GM12878 (cell line): ENCODE measurements at regions not wholly inside any gene's neighbourhood (a gene's known extent, or its start where the extent isn't known, plus 50 kb on each side); places are given as distances from the start of the nearest gene placed in this dataset.

Experiments
- ATAC-seq: fragments of 200-7000 bp; cut with Tn5 transposase; 3 replicates; pipeline ENCODE4 v1.9.1; 2020; ENCODE audit warnings: mild to moderate bottlenecking, moderate library complexity
- BruUV-seq: library from RNA; stranded (reverse); fragments of 400-500 nt; replicated peaks from 2 replicates; lab custom pipeline; 2021; lab: Mats Ljungman, UMichigan
- CTCF ChIA-PET: fragments of 300-600 bp; sonication (Branson Sonifier 250); formaldehyde crosslinking; extraction: SDS; loops from one replicate; lab custom pipeline; 2021; ENCODE audit warnings: inconsistent platforms; lab: Yijun Ruan, JAX
- POLR2A ChIA-PET: fragments of 350-600 bp; formaldehyde crosslinking; extraction: SDS; loops from one replicate; lab custom pipeline; 2021; ENCODE audit warnings: inconsistent platforms; lab: Charles Lee
- RAD21 ChIA-PET: fragments of 300-600 bp; sonication (Branson Sonifier 250); formaldehyde crosslinking; loops from one replicate; lab custom pipeline; 2023; ENCODE audit warnings: antibody characterized with exemption; ENCODE audit not compliant: unreplicated experiment; lab: Charles Lee
- SMC1A ChIA-PET: fragments of 300-600 bp; sonication (Branson Sonifier 250); formaldehyde crosslinking; loops from one replicate; lab custom pipeline; 2023; ENCODE audit not compliant: unreplicated experiment, uncharacterized antibody; lab: Charles Lee
- DNase-seq: peaks from one replicate; pipeline ENCODE4 v3.0.0-alpha.2; 2011; ENCODE audit warnings: low read depth, low spot score
- FAIRE-seq: peaks from 3 replicates; lab custom pipeline; 2011; peaks lifted over from hg19 to GRCh38; lab: Jason Lieb, UNC
- H2AFZ ChIP-seq: 2 replicates; pipeline ENCODE4 v1.6.0; 2011; ENCODE audit warnings: low read depth, low read length, control low read depth; ENCODE audit not compliant: control insufficient read depth
- H3K27ac ChIP-seq: 2 replicates; pipeline ENCODE4 v1.5.1; 2011; ENCODE audit warnings: control low read depth; ENCODE audit not compliant: control insufficient read depth, insufficient read depth
- H3K27me3 ChIP-seq, 2 experiments: replicated peaks in 1 of 2; 2 replicates each; pipeline versions ENCODE4 v1.6.0 to v1.6.1; 2011; ENCODE audit warnings: low read length in 1 of 2; ENCODE audit not compliant: control insufficient read depth in 2 of 2, insufficient read depth in 2 of 2
- H3K36me3 ChIP-seq, 2 experiments: 2 replicates each; pipeline ENCODE4 v1.5.1; 2011; ENCODE audit warnings: low read length in 1 of 2; ENCODE audit not compliant: control insufficient read depth in 2 of 2, insufficient read depth in 2 of 2
- H3K4me1 ChIP-seq: 2 replicates; pipeline ENCODE4 v1.6.1; 2011; ENCODE audit warnings: mild to moderate bottlenecking, low read length, moderate library complexity, mixed read lengths; ENCODE audit not compliant: control insufficient read depth, insufficient read depth
- H3K4me2 ChIP-seq: 2 replicates; pipeline ENCODE4 v1.6.0; 2011; ENCODE audit warnings: control low read depth; ENCODE audit not compliant: control insufficient read depth, insufficient read depth
- H3K4me3 ChIP-seq: fragments of 200-600 bp; sonication (generic); 2 replicates; pipeline ENCODE4 v1.5.1; 2016
- H3K79me2 ChIP-seq: 2 replicates; pipeline ENCODE4 v1.6.0; 2011; ENCODE audit warnings: low read length; ENCODE audit not compliant: control insufficient read depth, insufficient read depth
- H3K9ac ChIP-seq: 2 replicates; pipeline ENCODE4 v1.8.0; 2011; ENCODE audit warnings: low read length, control low read depth, mixed read lengths; ENCODE audit not compliant: control insufficient read depth, insufficient read depth
- H3K9me3 ChIP-seq: replicated peaks from 3 replicates; pipeline ENCODE4 v1.5.1; 2011; ENCODE audit warnings: mild to moderate bottlenecking, low read length; ENCODE audit not compliant: control insufficient read depth, insufficient read depth
- H4K20me1 ChIP-seq: 2 replicates; pipeline ENCODE4 v1.6.0; 2011; ENCODE audit not compliant: control insufficient read depth, insufficient read depth
- BHLHE40 ChIP-seq, 2 experiments: fragments of 450-650 bp in 1 of 2; IDR thresholded peaks; 2 replicates each; pipeline ENCODE4 v1.6.1; 2011 to 2017; ENCODE audit warnings: low read depth in 2 of 2, borderline replicate concordance in 1 of 2, improper control_type of control experiment in 1 of 2, low read length in 1 of 2, mild to moderate bottlenecking in 1 of 2
- CUX1 ChIP-seq: IDR thresholded peaks from 2 replicates; pipeline ENCODE4 v1.6.1; 2012; ENCODE audit warnings: improper control_type of control experiment, low read depth, low read length; ENCODE audit not compliant: insufficient replicate concordance
- EZH2 ChIP-seq: IDR thresholded peaks from 2 replicates; pipeline ENCODE4 v1.6.1; 2012; ENCODE audit warnings: low read depth, mild to moderate bottlenecking, control low read depth, inconsistent platforms, low read length, borderline replicate concordance; ENCODE audit not compliant: control insufficient read depth
- GATAD2B ChIP-seq: fragments of 450-650 bp; conservative IDR thresholded peaks from 2 replicates; pipeline ENCODE4 v1.6.1; 2017; ENCODE audit warnings: low read depth, mild to moderate bottlenecking, moderate library complexity
- JUND ChIP-seq: IDR thresholded peaks from 2 replicates; pipeline ENCODE4 v1.6.1; 2012; ENCODE audit warnings: low read depth, mild to moderate bottlenecking, low read length, improper control_type of control experiment, moderate library complexity
- KAT2A ChIP-seq: conservative IDR thresholded peaks from 2 replicates; pipeline ENCODE4 v1.6.1; 2011; ENCODE audit warnings: low read depth, low read length; ENCODE audit not compliant: control insufficient read depth
- LARP7 ChIP-seq: fragments of 450-650 bp; IDR thresholded peaks from 2 replicates; pipeline ENCODE4 v1.6.1; 2017; ENCODE audit warnings: mild to moderate bottlenecking
- MYC ChIP-seq: IDR thresholded peaks from 2 replicates; pipeline ENCODE4 v1.6.1; 2011; ENCODE audit warnings: mild to moderate bottlenecking, low read length, moderate library complexity, inconsistent platforms; ENCODE audit not compliant: insufficient read depth, insufficient replicate concordance, insufficient read length, severe bottlenecking
- NBN ChIP-seq: fragments of 450-650 bp; IDR thresholded peaks from 2 replicates; pipeline ENCODE4 v1.6.1; 2016
- PAX5 ChIP-seq: IDR thresholded peaks from 2 replicates; pipeline ENCODE4 v1.6.1; 2011; ENCODE audit warnings: low read depth, low read length, borderline replicate concordance
- RAD21 ChIP-seq: IDR thresholded peaks from 2 replicates; pipeline ENCODE4 v1.6.1; 2011; ENCODE audit warnings: mild to moderate bottlenecking, low read depth, low read length, moderate library complexity; ENCODE audit not compliant: insufficient read depth
- TCF3 ChIP-seq: IDR thresholded peaks from 2 replicates; pipeline ENCODE4 v1.6.1; 2012; ENCODE audit warnings: low read depth, mild to moderate bottlenecking, low read length, borderline replicate concordance; ENCODE audit not compliant: insufficient read depth
- ZNF384 ChIP-seq: IDR thresholded peaks from 2 replicates; pipeline ENCODE4 v1.6.1; 2012; ENCODE audit warnings: low read depth, mild to moderate bottlenecking, low read length, improper control_type of control experiment, borderline replicate concordance
- WGBS: methylation state at CpG from one replicate; pipeline ENCODE4 v1.1.6; 2016; ENCODE audit warnings: low lambda C conversion rate; ENCODE audit not compliant: insufficient replicate concordance, insufficient coverage; ENCODE audit errors: missing lambda C conversion rate; 5-methylcytosine and 5-hydroxymethylcytosine counted together
- in situ Hi-C: fragments of 300-500 bp; cut with MboI; formaldehyde crosslinking; loops from 9 replicates; pipeline ENCODE4 v1.14.3; 2018; ENCODE audit warnings: mixed read lengths
- intact Hi-C: fragments of 100-400 bp; cut with micrococcal nuclease; formaldehyde crosslinking; loops from one replicate; pipeline ENCODE4 v1.14.2; 2022; ENCODE audit not compliant: unreplicated experiment
- TF ChIP-seq, protein P1 (sequence below): IDR thresholded peaks from 2 replicates; pipeline ENCODE4 v1.6.1; 2011; ENCODE audit warnings: mild to moderate bottlenecking, low read depth, low read length, moderate library complexity; ENCODE audit not compliant: insufficient replicate concordance

DNA sequence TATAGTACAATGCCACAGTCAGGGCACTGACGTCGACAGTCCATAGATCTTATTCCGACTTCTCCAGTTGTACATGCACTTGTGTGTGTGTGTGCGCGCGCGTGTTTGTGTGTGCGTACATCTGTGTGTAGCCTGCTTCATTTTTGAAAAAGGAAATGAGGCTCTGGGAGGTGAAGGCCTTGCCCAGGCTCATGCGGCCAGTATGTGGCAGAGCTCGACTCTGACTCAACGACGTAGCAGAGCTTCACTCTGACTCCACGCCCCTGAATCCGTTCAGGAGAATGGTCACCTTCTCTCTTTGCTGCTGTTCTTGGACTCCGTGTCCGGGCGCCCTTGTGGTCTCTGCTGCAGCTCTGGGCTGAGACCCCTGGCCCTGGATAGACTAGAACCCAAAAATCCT, 81.6 kb upstream of the CIBAR2 start:
- FAIRE-seq (no peak), DNase-seq (no peak)
- TF ChIP-seq GATAD2B (no peak), JUND (no peak), PAX5 (no peak), EZH2 (no peak), KAT2A (no peak), BHLHE40 (IDR thresholded peaks at IDR 0.05; ENCODE audit: borderline replicate concordance in 1 of 2, low read depth in 2 of 2, low read length in 1 of 2) (no peak), RAD21 (no peak), TCF3 (no peak), ZNF384 (no peak), MYC (no peak), NBN (no peak), LARP7 (no peak), CUX1 (no peak)
- TF ChIP-seq, protein P1, sequence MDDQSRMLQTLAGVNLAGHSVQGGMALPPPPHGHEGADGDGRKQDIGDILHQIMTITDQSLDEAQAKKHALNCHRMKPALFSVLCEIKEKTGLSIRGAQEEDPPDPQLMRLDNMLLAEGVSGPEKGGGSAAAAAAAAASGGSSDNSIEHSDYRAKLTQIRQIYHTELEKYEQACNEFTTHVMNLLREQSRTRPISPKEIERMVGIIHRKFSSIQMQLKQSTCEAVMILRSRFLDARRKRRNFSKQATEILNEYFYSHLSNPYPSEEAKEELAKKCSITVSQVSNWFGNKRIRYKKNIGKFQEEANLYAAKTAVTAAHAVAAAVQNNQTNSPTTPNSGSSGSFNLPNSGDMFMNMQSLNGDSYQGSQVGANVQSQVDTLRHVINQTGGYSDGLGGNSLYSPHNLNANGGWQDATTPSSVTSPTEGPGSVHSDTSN: no peak
- TF ChIP-seq, all 136 proteins: peak for 0
- SMC1A ChIA-PET: no interaction called here
- no TSS peak for BruUV-seq
- no peaks in the 10 kb centered on the region for H3K27me3 ChIP-seq
- no peak overlapping the region for H3K9ac ChIP-seq
- RAD21 ChIA-PET: no interaction called here
- no peaks in the 10 kb centered on the region for H3K36me3 ChIP-seq
- no peaks in the 10 kb centered on the region for H4K20me1 ChIP-seq
- WGBS: 81% methylated on average over 17 of the region's 17 CpGs
- intact Hi-C loops: no loop called here
- no peak overlapping the region for H2AFZ ChIP-seq
- no peaks in the 10 kb centered on the region for H3K79me2 ChIP-seq
- H3K4me2 ChIP-seq: no peak overlapping the region
- no peak overlapping the region for H3K27ac ChIP-seq
- POLR2A ChIA-PET: no interaction called here
- CTCF ChIA-PET: interaction anchor here (0.6 kb wide), 1 partner anchor 574 kb away, joined by 3 read pairs; no protein-coding TSS in a partner anchor
- in situ Hi-C loops: no loop called here
- no peaks in the 10 kb centered on the region; the same call in 2 of the 3 replicates for H3K9me3 ChIP-seq
- H3K4me3 ChIP-seq: no peak overlapping the region
- no peak for ATAC-seq
- no peaks in the 10 kb centered on the region for H3K4me1 ChIP-seq
